Kidney epithelial cell (primary cell): ENCODE measurements at regions not wholly inside any gene's neighbourhood (a gene's known extent, or its start where the extent isn't known, plus 50 kb on each side); places are given as distances from the start of the nearest gene placed in this dataset.

Experiments
- DNase-seq: peaks from one replicate; pipeline ENCODE4 v3.0.0-alpha.2; 2010; ENCODE audit warnings: low read depth
- H3K27me3 ChIP-seq: 2 replicates; pipeline ENCODE4 v1.6.0; 2011; ENCODE audit warnings: low read length; ENCODE audit not compliant: control insufficient read depth, insufficient read depth
- H3K36me3 ChIP-seq: 2 replicates; pipeline ENCODE4 v1.5.1; 2011; ENCODE audit warnings: low read length; ENCODE audit not compliant: control insufficient read depth, insufficient read depth
- H3K4me3 ChIP-seq: 2 replicates; pipeline ENCODE4 v1.5.1; 2011; ENCODE audit warnings: low read depth, mild to moderate bottlenecking, control low read depth, low read length
- TF ChIP-seq, protein P1 (sequence below): IDR thresholded peaks from 2 replicates; pipeline ENCODE4 v1.5.1; 2011; ENCODE audit warnings: mild to moderate bottlenecking, moderate library complexity, low read length, control low read depth, inconsistent platforms; ENCODE audit not compliant: insufficient read depth, poor library complexity, severe bottlenecking

DNA sequence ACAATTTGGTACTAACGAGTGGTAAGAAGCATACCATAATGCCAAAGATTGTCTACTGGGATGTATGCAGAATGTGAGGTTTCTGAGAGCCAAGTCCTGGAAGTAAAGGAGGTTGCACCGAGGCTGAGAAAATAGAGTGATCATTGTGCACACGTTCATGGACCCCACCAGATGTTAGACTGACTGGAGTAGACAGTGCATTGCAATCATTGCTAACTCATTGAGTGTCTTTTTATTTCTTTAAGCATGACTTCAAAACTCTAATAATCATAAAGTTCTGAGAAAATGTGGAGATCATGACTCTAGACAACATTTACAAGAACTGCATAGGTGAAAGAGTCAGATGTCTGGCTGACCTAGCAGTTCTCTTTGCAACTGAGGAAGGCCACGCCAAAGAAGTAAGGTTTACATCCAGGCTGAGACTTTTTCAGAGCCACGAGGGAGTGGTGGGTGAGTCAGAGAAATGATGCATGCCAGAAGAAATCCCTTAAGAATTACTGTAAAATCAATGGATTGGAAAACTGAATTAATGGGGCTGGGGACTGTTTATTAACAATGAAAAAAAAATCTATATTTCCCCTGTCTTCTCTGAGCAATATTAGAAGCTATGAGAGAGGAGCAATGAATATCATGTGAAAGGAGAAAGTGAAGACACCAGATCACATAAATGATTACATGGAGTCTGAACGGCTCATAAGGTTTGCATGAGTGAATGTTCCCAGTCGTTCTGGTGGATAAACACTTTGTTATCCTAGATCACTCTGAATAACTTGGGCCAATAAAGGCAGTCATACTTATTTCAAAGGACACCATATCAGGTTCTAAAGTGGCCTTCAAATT is 76.0 kb upstream of the SLC25A26 start:
- H3K4me3 ChIP-seq: no peak overlapping the region
- peak; percentile 43 for DNase-seq

DNA sequence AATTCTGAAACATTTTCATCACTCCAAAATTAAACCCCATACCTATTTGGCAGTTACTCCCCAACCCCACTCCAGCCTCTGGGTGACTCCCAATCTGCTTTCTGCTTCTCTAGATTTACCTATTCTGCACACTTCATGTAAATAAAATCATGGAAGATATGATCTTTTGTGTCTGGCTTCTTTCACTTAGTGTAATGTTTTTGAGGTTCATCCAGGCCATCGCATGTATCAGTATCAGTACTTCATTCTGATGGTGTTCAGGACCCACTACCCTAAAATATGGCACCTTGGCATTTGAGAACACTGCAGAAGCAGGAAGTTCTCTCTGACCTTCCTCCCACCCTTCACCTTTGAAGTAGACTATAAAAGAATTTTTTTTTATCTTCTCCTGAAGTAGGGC is 78.7 kb upstream of the SLC25A26 start:
- no peak for DNase-seq

More for the DNA sequence above, 76.0 kb upstream of the SLC25A26 start:
- TF ChIP-seq, protein P1, sequence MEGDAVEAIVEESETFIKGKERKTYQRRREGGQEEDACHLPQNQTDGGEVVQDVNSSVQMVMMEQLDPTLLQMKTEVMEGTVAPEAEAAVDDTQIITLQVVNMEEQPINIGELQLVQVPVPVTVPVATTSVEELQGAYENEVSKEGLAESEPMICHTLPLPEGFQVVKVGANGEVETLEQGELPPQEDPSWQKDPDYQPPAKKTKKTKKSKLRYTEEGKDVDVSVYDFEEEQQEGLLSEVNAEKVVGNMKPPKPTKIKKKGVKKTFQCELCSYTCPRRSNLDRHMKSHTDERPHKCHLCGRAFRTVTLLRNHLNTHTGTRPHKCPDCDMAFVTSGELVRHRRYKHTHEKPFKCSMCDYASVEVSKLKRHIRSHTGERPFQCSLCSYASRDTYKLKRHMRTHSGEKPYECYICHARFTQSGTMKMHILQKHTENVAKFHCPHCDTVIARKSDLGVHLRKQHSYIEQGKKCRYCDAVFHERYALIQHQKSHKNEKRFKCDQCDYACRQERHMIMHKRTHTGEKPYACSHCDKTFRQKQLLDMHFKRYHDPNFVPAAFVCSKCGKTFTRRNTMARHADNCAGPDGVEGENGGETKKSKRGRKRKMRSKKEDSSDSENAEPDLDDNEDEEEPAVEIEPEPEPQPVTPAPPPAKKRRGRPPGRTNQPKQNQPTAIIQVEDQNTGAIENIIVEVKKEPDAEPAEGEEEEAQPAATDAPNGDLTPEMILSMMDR: no peak
- H3K36me3 ChIP-seq: no peaks in the 10 kb centered on the region
- no peaks in the 10 kb centered on the region for H3K27me3 ChIP-seq

DNA sequence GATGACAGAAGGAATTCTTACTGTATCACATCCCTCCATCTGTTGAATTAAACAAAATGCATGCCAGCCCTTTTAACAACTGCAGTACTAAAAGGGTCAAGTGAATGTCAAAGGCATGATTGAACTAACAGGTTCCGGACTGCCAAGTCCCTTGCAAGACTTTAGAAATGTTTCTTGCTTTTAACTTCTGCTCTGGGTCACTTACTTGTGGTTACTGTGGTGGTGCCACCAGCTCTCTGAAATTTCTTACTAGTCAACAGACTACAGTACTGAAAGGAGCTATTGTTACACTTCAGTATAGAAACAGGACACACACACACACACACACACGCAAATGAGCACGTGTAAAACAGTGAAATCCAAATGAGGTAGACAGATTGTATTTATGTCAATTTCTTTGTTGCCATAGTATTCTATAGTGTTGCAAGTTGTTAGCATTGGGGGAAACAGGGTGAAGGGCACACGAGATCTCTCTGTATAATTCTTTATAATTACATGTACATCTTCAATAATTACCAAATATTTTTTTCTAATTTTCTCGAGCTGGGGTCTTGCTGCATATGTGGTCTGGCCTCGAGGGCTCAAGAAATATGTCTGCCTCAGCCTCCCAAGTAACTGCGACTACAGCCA is 79.9 kb upstream of the SLC25A26 start:
- no peak for DNase-seq
- TF ChIP-seq, protein P1: no peak

More for the DNA sequence above, 78.7 kb upstream of the SLC25A26 start:
- H3K27me3 ChIP-seq: no peaks in the 10 kb centered on the region
- TF ChIP-seq, protein P1: no peak
- no peak overlapping the region for H3K4me3 ChIP-seq
- H3K36me3 ChIP-seq: no peaks in the 10 kb centered on the region

DNA sequence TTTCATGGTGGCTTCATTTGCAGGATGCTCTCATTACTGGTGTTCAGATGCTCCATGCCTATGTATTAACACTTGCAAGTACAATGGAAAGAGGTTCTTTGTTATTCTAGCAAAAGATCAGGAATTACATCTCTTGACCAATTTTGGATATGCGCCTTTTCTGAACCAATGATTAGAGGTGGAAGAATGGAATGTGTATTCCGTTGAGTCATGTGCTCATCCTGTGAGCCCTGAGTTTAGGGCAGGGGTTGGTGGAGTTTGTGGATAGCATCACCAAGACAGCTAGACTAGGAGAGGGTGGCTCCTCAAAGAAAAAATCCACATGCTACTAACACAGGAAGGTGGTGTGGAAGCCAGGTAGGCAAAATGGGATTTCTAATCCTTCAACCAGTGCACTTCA is 80.7 kb upstream of the SLC25A26 start:
- no peak for DNase-seq
- TF ChIP-seq, protein P1: no peak

More for the DNA sequence above, 79.9 kb upstream of the SLC25A26 start:
- Histone ChIP-seq H3K36me3 (no peaks in the 10 kb centered on the region), H3K4me3 (no peak overlapping the region), H3K27me3 (no peaks in the 10 kb centered on the region)

DNA sequence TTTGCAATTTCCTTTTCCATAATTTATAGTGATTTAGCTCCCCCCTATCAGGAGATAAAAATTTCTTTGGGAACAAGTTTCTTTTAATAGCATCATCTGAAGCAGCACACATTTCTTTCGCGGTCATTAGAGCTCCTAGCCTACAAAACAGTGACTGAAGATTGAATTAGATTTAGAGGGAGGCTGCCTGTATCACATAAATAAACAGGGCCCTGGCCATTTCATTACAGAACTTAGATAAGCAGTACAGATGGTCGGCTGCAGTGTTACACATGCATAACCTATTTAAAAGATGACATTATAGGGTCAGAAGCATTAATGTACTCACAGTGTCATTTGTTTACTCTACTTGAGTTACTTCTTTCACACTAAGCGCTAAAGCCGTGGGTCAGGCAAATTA is 81.4 kb upstream of the SLC25A26 start:
- Histone ChIP-seq H3K4me3 (no peak overlapping the region), H3K36me3 (no peaks in the 10 kb centered on the region), H3K27me3 (no peaks in the 10 kb centered on the region)
- DNase-seq: no peak
- TF ChIP-seq, protein P1: no peak

More for the DNA sequence above, 80.7 kb upstream of the SLC25A26 start:
- no peaks in the 10 kb centered on the region for H3K36me3 ChIP-seq
- no peaks in the 10 kb centered on the region for H3K27me3 ChIP-seq
- no peak overlapping the region for H3K4me3 ChIP-seq
